CD4-positive, alpha-beta T cell treated with Interleukin-21 for 1 hour (primary cell): ENCODE measurements at regions not wholly inside any gene's neighbourhood (a gene's known extent, or its start where the extent isn't known, plus 50 kb on each side); places are given as distances from the start of the nearest gene placed in this dataset.
"Not testable (repeated sequence)": the region's sequence is repeated elsewhere in the genome, so short reads cannot be mapped to it uniquely, and the experiment has no call there.

Source experiments
- DNase-seq: peaks from one replicate; pipeline ENCODE4 v3.0.0-alpha.2; 2020

- no peak for DNase-seq
Observed at GRCh38 chr18:73407506-73407905, 539.7 kb upstream of the NETO1 start.

GRCh38 chr18:73384246-73384645 is 516.5 kb upstream of the NETO1 start:
- DNase-seq: no peak

- DNase-seq: no peak
Observed at GRCh38 chr18:73381699-73382036, 513.9 kb upstream of the NETO1 start.

GRCh38 chr18:73381016-73381698 is 513.4 kb upstream of the NETO1 start:
- DNase-seq: no peak

GRCh38 chr18:73366713-73367112 is 498.9 kb upstream of the NETO1 start:
- DNase-seq: no peak

- no peak for DNase-seq
Observed at GRCh38 chr18:73365018-73365417, 497.2 kb upstream of the NETO1 start.

GRCh38 chr18:73355121-73355520 is 487.3 kb upstream of the NETO1 start:
- DNase-seq: no peak

GRCh38 chr18:73352546-73352945 is 484.8 kb upstream of the NETO1 start:
- no peak for DNase-seq

- no peak for DNase-seq
Observed at GRCh38 chr18:73340135-73340977, 472.6 kb upstream of the NETO1 start.

GRCh38 chr18:73331212-73331772 is 463.5 kb upstream of the NETO1 start:
- no peak for DNase-seq

GRCh38 chr18:73330106-73330505 is 462.3 kb upstream of the NETO1 start:
- not testable (repeated sequence) for DNase-seq

- DNase-seq: not testable (repeated sequence)
Observed at GRCh38 chr18:73324187-73324831, 456.5 kb upstream of the NETO1 start.

- DNase-seq: no peak
Observed at GRCh38 chr18:73318739-73319479, 451.1 kb upstream of the NETO1 start.

- DNase-seq: no peak
Observed at GRCh38 chr18:73316513-73316912, 448.7 kb upstream of the NETO1 start.

GRCh38 chr18:73315381-73315780 is 447.6 kb upstream of the NETO1 start:
- DNase-seq: no peak

- DNase-seq: no peak
Observed at GRCh38 chr18:73313476-73313875, 445.7 kb upstream of the NETO1 start.

GRCh38 chr18:73296686-73297085 is 428.9 kb upstream of the NETO1 start:
- DNase-seq: no peak

- DNase-seq: no peak
Observed at GRCh38 chr18:73292156-73292555, 424.4 kb upstream of the NETO1 start.

- DNase-seq: no peak
Observed at GRCh38 chr18:73288813-73289212, 421.0 kb upstream of the NETO1 start.

- no peak for DNase-seq
Observed at GRCh38 chr18:73286584-73286983, 418.8 kb upstream of the NETO1 start.

- no peak for DNase-seq
Observed at GRCh38 chr18:73283788-73284187, 416.0 kb upstream of the NETO1 start.

- DNase-seq: no peak
Observed at GRCh38 chr18:73283032-73283431, 415.2 kb upstream of the NETO1 start.

- DNase-seq: no peak
Observed at GRCh38 chr18:73279498-73279897, 411.7 kb upstream of the NETO1 start.
